ENCODE measurements at regions not wholly inside any gene's neighbourhood (a gene's known extent, or its start where the extent isn't known, plus 50 kb on each side); places are given as distances from the start of the nearest gene placed in this dataset.

GRCh38 chr1:213650603-213651002, 337.2 kb upstream of the PROX1 start:
- no peaks in the 10 kb centered on the region for H3K9me3 ChIP-seq (ENCODE audit: control insufficient read depth, low read length)
- no peak overlapping the region for H3K27ac ChIP-seq (ENCODE audit: insufficient read depth, low read depth, low read length, poor library complexity, severe bottlenecking)
- H3K27me3 ChIP-seq (ENCODE audit: control insufficient read depth, insufficient read depth, low read length, poor library complexity, severe bottlenecking) = no peaks in the 10 kb centered on the region
- no peaks in the 10 kb centered on the region for H3K4me1 ChIP-seq (ENCODE audit: control insufficient read depth, insufficient read depth, low read length)
- H3K4me3 ChIP-seq (ENCODE audit: insufficient read depth, low read depth, low read length) = no peak overlapping the region
- 69 to 71% methylated on average over 2 of the region's 2 CpGs for WGBS, 2 experiments
- H3K36me3 ChIP-seq (ENCODE audit: control insufficient read depth, insufficient read depth, low read length) = no peaks in the 10 kb centered on the region

- Histone ChIP-seq H3K27ac (ENCODE audit: insufficient read depth, low read depth, low read length, poor library complexity, severe bottlenecking) (no peak overlapping the region), H3K9me3 (ENCODE audit: control insufficient read depth, low read length) (no peaks in the 10 kb centered on the region), H3K4me3 (ENCODE audit: insufficient read depth, low read depth, low read length) (no peak overlapping the region), H3K27me3 (ENCODE audit: control insufficient read depth, insufficient read depth, low read length, poor library complexity, severe bottlenecking) (no peaks in the 10 kb centered on the region), H3K36me3 (ENCODE audit: control insufficient read depth, insufficient read depth, low read length) (no peaks in the 10 kb centered on the region), H3K4me1 (ENCODE audit: control insufficient read depth, insufficient read depth, low read length) (no peaks in the 10 kb centered on the region)
- WGBS, 2 experiments = 89 to 92% methylated on average over 4 of the region's 4 CpGs
Observed at GRCh38 chr1:213651077-213651476, 336.7 kb upstream of the PROX1 start.

GRCh38 chr1:213652109-213652508, 335.7 kb upstream of the PROX1 start:
- Histone ChIP-seq H3K36me3 (ENCODE audit: control insufficient read depth, insufficient read depth, low read length) (no peaks in the 10 kb centered on the region), H3K4me1 (ENCODE audit: control insufficient read depth, insufficient read depth, low read length) (no peaks in the 10 kb centered on the region), H3K27ac (ENCODE audit: insufficient read depth, low read depth, low read length, poor library complexity, severe bottlenecking) (no peak overlapping the region), H3K27me3 (ENCODE audit: control insufficient read depth, insufficient read depth, low read length, poor library complexity, severe bottlenecking) (no peaks in the 10 kb centered on the region), H3K4me3 (ENCODE audit: insufficient read depth, low read depth, low read length) (no peak overlapping the region), H3K9me3 (ENCODE audit: control insufficient read depth, low read length) (no peaks in the 10 kb centered on the region)
- WGBS, 2 experiments = 88 to 100% methylated on average over 2 to 3 of the region's 4 CpGs

- no peak overlapping the region for H3K4me3 ChIP-seq (ENCODE audit: insufficient read depth, low read depth, low read length)
- H3K9me3 ChIP-seq (ENCODE audit: control insufficient read depth, low read length) = no peaks in the 10 kb centered on the region
- no peaks in the 10 kb centered on the region for H3K36me3 ChIP-seq (ENCODE audit: control insufficient read depth, insufficient read depth, low read length)
- no peaks in the 10 kb centered on the region for H3K27me3 ChIP-seq (ENCODE audit: control insufficient read depth, insufficient read depth, low read length, poor library complexity, severe bottlenecking)
- 72 to 77% methylated on average over 3 of the region's 3 CpGs for WGBS, 2 experiments
- H3K27ac ChIP-seq (ENCODE audit: insufficient read depth, low read depth, low read length, poor library complexity, severe bottlenecking) = no peak overlapping the region
- no peaks in the 10 kb centered on the region for H3K4me1 ChIP-seq (ENCODE audit: control insufficient read depth, insufficient read depth, low read length)
Observed at GRCh38 chr1:213656039-213656438, 331.7 kb upstream of the PROX1 start.

GRCh38 chr1:213656503-213656902, 331.3 kb upstream of the PROX1 start:
- no peak overlapping the region for H3K4me3 ChIP-seq (ENCODE audit: insufficient read depth, low read depth, low read length)
- H3K36me3 ChIP-seq (ENCODE audit: control insufficient read depth, insufficient read depth, low read length) = no peaks in the 10 kb centered on the region
- no peaks in the 10 kb centered on the region for H3K9me3 ChIP-seq (ENCODE audit: control insufficient read depth, low read length)
- no peaks in the 10 kb centered on the region for H3K27me3 ChIP-seq (ENCODE audit: control insufficient read depth, insufficient read depth, low read length, poor library complexity, severe bottlenecking)
- 66 to 69% methylated on average over 2 to 3 of the region's 3 CpGs for WGBS, 2 experiments
- H3K27ac ChIP-seq (ENCODE audit: insufficient read depth, low read depth, low read length, poor library complexity, severe bottlenecking) = no peak overlapping the region
- H3K4me1 ChIP-seq (ENCODE audit: control insufficient read depth, insufficient read depth, low read length) = no peaks in the 10 kb centered on the region

- H3K4me3 ChIP-seq (ENCODE audit: insufficient read depth, low read depth, low read length) = no peak overlapping the region
- 92 to 93% methylated on average over 2 of the region's 3 CpGs for WGBS, 2 experiments
- H3K36me3 ChIP-seq (ENCODE audit: control insufficient read depth, insufficient read depth, low read length) = no peaks in the 10 kb centered on the region
- no peak overlapping the region for H3K27ac ChIP-seq (ENCODE audit: insufficient read depth, low read depth, low read length, poor library complexity, severe bottlenecking)
- H3K27me3 ChIP-seq (ENCODE audit: control insufficient read depth, insufficient read depth, low read length, poor library complexity, severe bottlenecking) = no peaks in the 10 kb centered on the region
- H3K4me1 ChIP-seq (ENCODE audit: control insufficient read depth, insufficient read depth, low read length) = no peaks in the 10 kb centered on the region
- H3K9me3 ChIP-seq (ENCODE audit: control insufficient read depth, low read length) = no peaks in the 10 kb centered on the region
Observed at GRCh38 chr1:213657013-213657412, 330.8 kb upstream of the PROX1 start.

- Histone ChIP-seq H3K27me3 (ENCODE audit: control insufficient read depth, insufficient read depth, low read length, poor library complexity, severe bottlenecking) (no peaks in the 10 kb centered on the region), H3K36me3 (ENCODE audit: control insufficient read depth, insufficient read depth, low read length) (no peaks in the 10 kb centered on the region), H3K4me1 (ENCODE audit: control insufficient read depth, insufficient read depth, low read length) (no peaks in the 10 kb centered on the region), H3K9me3 (ENCODE audit: control insufficient read depth, low read length) (no peaks in the 10 kb centered on the region), H3K27ac (ENCODE audit: insufficient read depth, low read depth, low read length, poor library complexity, severe bottlenecking) (no peak overlapping the region), H3K4me3 (ENCODE audit: insufficient read depth, low read depth, low read length) (no peak overlapping the region)
- 98 to 99% methylated on average over 2 of the region's 2 CpGs for WGBS, 2 experiments
Observed at GRCh38 chr1:213657879-213658278, 329.9 kb upstream of the PROX1 start.

GRCh38 chr1:213658457-213658856, 329.3 kb upstream of the PROX1 start:
- H3K27ac ChIP-seq (ENCODE audit: insufficient read depth, low read depth, low read length, poor library complexity, severe bottlenecking) = no peak overlapping the region
- WGBS, 2 experiments = 85 to 92% methylated on average over 2 of the region's 2 CpGs

GRCh38 chr1:213659580-213660547, 327.9 kb upstream of the PROX1 start:
- Histone ChIP-seq H3K4me1 (ENCODE audit: control insufficient read depth, insufficient read depth, low read length) (no peaks in the 10 kb centered on the region), H3K9me3 (ENCODE audit: control insufficient read depth, low read length) (no peaks in the 10 kb centered on the region), H3K27ac (ENCODE audit: insufficient read depth, low read depth, low read length, poor library complexity, severe bottlenecking) (no peak overlapping the region), H3K36me3 (ENCODE audit: control insufficient read depth, insufficient read depth, low read length) (no peaks in the 10 kb centered on the region), H3K27me3 (ENCODE audit: control insufficient read depth, insufficient read depth, low read length, poor library complexity, severe bottlenecking) (no peaks in the 10 kb centered on the region), H3K4me3 (ENCODE audit: insufficient read depth, low read depth, low read length) (no peak overlapping the region)
- 93% methylated on average over 6 to 7 of the region's 8 CpGs for WGBS, 2 experiments

More at GRCh38 chr1:213658457-213658856, 329.3 kb upstream of the PROX1 start:
- Histone ChIP-seq H3K4me1 (ENCODE audit: control insufficient read depth, insufficient read depth, low read length) (no peaks in the 10 kb centered on the region), H3K9me3 (ENCODE audit: control insufficient read depth, low read length) (no peaks in the 10 kb centered on the region), H3K36me3 (ENCODE audit: control insufficient read depth, insufficient read depth, low read length) (no peaks in the 10 kb centered on the region), H3K4me3 (ENCODE audit: insufficient read depth, low read depth, low read length) (no peak overlapping the region), H3K27me3 (ENCODE audit: control insufficient read depth, insufficient read depth, low read length, poor library complexity, severe bottlenecking) (no peaks in the 10 kb centered on the region)

- no peaks in the 10 kb centered on the region for H3K9me3 ChIP-seq (ENCODE audit: control insufficient read depth, low read length)
- H3K27me3 ChIP-seq (ENCODE audit: control insufficient read depth, insufficient read depth, low read length, poor library complexity, severe bottlenecking) = no peaks in the 10 kb centered on the region
- H3K4me3 ChIP-seq (ENCODE audit: insufficient read depth, low read depth, low read length) = no peak overlapping the region
- H3K4me1 ChIP-seq (ENCODE audit: control insufficient read depth, insufficient read depth, low read length) = no peaks in the 10 kb centered on the region
- WGBS, 2 experiments = 78 to 81% methylated on average over 8 to 9 of the region's 9 CpGs
- no peak overlapping the region for H3K27ac ChIP-seq (ENCODE audit: insufficient read depth, low read depth, low read length, poor library complexity, severe bottlenecking)
- H3K36me3 ChIP-seq (ENCODE audit: control insufficient read depth, insufficient read depth, low read length) = no peaks in the 10 kb centered on the region
Observed at GRCh38 chr1:213661302-213661701, 326.5 kb upstream of the PROX1 start.
